HG02981 (cell line): ENCODE measurements at regions not wholly inside any gene's neighbourhood (a gene's known extent, or its start where the extent isn't known, plus 50 kb on each side); places are given as distances from the start of the nearest gene placed in this dataset.

ENCODE experiments used
- ATAC-seq: cut with Tn5 transposase; IDR thresholded peaks from one replicate; pipeline ENCODE4 v1.9.1; 2021; ENCODE audit warnings: mild to moderate bottlenecking, moderate library complexity; ENCODE audit not compliant: unreplicated experiment

DNA sequence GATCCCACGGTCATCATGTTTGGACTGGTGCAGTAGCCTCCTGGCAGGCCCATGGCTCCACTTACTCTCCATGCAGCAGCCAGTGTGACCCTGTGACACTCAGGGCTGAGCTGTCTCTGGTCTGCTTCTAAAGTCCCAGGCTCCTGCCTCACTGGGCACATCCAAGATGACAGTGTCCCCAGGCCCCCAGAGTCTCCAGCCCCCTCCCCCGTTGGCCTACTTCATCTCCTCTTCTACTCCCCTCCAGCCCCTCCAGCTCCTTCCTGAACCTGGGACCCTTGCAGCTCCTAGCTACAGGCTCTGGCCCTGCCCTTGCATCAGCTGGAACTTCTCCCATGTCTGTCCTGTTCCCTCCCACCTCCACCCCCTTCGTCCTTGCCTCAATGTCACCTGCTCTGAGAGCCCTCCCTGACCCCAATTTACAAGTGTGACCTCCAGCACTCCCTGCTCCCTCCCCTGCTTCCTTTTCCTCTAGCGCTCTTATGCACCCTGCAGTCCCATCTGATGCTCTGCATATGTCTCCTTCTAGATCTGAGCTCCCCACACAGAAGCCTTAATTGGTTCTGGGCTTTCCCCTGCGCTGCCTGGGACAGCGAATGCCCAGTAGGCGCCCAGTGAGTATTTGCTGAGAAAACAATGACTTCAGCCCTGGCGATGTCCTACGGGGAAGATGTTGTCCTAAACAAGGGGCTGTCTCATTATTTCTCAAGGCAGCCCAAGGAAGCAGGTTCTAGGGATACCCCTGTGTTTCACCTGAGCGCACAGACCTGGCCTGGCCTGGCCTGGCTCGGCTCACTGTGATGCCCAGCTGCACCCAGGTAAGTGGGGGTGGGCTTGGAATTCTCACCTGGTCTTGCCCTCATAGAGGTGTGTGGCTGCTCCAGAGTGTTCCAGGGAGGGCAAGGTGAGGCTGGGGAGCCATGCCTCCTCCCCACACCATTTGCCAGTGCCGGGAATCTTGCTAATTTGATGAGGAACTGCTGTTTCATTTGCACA, 600.6 kb downstream of the PTPRU start:
- no peak for ATAC-seq

DNA sequence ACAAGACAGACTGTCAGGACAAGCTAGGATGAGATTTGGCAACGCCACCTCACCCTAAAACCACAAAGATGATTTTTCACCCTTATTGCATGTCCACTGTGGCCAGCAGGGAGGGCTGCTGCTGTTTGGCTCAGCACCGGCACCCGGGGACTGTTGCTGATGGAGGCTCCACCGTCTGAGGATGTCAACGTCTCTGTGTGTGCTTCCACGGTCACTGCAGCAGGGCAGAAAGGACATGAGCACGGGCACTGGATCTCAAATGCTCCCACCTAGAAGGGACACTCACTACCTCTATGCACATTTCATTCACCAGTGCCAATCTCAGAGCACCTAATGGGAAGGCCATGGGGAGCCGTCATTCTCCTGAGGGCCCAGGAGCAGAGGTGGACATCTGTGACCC, 599.6 kb downstream of the PTPRU start:
- ATAC-seq: no peak

DNA sequence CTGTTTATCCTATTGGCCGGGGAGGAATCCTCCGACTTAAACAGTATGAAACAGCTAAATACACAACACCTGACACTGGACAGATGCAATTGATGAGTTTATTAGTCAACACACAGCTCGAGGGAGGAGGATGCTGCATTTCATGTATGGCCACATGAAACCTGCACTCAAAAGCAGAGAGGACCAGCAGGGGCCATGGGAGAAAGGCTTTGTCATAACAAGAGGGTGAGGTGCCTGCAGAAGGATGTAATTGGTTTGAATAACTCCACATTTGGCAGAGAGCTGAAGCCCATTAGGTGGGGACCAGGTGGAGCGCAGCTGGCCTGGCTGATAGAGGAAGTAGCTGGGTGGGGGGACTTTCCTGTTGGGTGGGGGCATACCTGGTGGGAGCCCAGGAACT, 599.1 kb downstream of the PTPRU start:
- no peak for ATAC-seq

DNA sequence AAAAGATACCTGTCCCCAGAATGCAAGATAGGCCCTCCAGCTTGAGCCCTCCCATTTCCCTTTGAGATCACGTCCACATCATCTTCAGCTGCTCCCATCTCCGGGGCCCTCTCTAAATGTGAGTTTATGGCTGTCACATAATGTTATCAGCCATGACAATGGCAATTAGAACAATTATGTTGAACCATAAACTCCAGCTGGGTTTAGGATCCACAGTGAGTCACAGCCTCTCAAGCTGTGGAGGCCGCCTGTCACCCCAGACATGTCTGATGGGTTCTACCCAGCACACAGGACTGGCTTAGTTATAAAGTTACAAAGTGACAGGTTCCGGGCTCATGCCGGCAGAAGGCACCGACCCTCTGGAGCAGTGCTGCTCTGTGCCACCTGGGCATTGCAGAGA, 597.3 kb downstream of the PTPRU start:
- ATAC-seq: no peak

DNA sequence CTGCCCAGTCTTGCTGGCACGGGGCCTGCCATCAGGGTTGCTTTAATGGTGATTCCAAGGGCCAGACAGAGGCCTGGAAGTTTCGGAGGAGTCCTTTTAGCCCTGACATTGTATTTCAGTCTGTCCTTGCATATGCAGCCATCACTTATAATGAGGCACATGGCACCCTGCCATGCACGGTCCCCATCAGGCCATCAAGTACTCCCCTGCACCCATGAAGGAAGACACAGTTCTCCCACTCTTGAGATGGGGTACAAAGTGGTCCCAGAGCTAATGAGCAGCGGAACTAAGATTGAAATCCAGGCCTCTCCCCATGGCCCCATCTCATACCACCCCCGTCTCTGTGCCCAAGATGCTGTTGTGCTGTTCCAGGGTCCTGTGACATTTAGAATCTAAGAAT, 596.6 kb downstream of the PTPRU start:
- ATAC-seq: no peak

DNA sequence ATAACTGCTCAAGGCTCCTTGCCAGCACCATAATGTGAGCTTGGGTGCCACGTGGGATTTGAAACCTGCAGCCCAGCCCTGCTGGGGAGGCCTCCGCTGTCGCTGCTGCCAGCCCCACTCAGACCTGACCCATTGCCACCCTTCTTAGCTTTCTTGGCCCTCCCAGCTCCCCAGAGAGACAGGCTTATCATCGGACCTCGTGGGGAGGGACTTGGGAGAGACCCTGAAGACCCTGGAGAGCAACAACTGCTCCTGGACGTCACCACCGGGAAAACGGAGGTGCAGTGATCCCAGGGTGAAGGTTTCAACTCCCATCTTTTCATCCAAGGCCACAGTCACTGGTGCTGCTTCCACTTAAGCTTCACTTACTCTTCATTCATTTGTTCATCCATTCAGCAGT, 596.1 kb downstream of the PTPRU start:
- no peak for ATAC-seq

DNA sequence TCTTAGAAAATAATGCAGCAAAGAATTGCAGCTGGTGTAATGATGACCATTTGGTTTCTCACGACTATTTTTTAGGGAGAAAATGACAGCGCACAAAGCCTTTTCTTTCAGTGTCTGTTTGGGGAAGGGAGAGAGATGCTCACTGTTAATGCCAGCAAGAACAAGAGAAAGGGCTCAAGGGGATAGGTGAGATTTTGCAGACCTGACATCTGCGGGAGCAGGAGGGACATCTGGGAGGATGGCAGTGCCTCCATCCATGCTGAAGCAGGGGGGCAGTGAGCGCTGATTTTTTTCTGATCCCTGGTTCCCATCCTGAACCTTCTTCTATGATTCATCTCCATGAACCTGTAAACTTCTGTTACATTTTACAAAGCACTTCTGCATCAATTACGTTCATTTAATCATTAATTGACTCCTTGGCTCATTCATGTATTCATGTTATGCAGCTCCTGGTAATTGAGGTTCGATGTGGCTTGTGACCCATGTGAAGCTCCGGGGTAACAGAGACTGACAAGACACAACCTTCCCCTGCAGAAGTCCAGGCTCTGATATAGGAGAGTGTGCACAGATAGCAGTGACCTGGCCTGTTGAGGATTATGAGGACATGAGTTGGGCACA, 595.3 kb downstream of the PTPRU start:
- ATAC-seq: no peak

DNA sequence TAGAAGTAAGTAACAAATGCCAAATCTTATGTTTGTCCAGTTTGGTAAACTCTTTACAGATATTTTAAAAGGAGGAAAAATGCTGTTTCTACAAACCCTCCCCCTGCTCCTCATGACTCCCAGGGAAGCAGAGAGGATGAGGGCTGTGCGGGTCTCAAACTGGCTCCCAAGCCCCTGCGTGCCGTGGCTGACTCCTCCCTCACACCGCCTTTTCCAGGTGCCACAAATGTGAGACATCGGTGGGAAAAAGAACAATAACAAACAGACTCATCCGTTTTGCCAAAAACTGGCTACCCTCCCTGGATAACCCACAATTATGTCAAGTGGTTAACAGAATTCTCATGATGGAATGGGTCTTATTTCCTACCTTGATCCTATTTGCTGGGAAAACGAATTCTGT, 594.6 kb downstream of the PTPRU start:
- no peak for ATAC-seq

DNA sequence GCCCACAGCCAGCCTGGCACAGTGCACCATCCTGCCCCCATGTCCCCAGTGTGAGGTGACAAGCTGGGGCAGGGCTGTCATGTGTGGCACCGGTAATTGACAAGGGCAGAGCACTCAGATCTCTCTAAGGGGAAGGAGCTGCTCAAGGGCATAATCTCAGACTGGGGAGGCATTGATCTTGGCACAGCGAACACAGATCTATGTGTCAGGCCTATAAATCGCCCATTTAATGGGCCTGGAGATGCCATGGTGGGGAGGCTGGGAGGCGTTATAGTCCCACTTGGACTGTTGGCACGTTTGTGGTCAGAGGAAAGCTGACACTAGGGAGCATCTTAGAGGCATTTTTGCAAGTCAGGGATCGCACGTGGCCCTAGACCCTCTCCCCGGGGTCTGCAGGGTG, 594.1 kb downstream of the PTPRU start:
- no peak for ATAC-seq

DNA sequence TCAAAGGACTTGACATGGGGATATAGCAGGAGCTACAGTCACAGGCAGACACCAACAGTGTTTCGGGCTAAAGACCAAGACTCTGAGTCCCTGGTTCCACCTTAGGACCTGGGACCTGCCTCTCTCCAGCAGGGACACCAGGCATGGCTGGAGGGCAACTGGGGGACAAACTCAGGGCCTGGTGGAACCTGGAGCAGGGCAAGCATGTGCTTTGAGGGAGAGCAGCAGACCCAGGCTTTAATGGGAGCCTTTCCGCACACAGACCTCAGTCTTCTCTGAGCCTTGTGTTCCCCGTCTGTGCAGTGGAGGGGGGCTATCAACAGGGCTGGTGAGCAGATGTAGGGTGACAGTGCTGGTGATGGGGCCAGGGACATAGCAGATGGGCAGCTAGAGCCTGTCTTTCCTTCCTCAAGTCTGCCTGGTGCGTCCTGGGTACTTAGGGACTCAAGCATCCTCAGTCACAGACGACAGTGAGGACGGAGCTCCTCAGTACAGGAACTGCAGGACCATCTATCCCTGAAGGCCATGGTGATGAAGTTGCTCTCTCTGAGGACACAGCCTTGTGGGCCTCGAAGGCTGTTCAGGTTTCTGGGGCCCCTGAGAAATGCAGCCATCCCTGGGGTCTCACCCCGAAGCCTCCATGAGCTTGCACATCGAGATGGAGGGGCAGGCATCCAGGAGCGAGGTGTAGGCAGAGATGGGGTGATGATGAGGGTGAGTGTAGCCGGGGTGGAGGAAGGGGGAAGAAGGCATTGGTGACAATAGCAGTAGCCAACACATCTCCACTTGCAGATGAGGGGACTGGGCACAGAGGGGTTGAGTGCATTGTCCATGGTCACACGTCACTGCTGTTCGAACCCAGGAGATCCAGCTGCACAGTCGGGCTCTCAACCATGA, 593.4 kb downstream of the PTPRU start:
- ATAC-seq: no peak

DNA sequence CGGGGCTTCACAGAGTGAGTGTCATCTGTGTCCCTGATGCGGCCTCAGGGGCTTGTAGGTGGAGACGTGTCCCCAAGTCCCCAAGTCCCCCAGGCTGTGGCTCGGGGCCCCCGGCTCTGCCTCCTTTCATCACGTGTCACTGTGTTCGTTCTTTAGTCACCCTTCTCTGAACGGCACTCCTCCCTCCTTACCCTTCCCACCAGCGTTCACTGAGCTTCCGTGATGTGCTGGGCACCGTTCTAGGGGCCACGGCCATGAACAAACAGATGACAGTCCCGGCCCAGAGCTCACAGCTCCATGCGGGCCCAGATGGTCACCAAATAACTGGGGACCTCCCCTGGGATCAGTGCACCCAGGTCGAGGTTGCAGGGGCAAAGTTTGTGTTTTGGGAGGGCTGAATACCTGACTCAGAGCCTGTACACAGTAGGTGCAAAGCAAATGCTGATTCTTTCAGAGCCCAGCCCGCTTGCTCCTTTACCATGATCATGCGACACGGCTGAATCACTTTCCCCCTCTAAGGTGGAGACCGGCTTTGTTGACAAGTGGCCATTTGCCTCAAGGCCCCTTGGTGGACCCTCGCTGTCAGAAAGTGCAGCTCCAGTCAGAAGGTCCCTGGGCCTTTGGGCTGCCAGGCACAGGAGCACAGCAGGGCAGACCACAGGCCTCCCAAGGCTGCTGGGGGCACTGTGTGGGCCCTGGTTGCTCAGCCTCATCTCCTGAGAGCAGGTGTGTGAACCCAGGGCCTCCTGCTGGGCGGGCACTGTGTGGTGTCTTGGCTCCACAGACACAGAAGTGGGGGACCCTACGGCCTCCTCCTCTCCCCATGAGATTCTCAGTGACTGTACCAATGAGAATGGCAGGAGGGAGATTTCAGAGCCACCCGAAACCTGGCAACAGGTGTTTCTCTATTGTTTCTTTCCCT, 592.5 kb downstream of the PTPRU start:
- no peak for ATAC-seq

DNA sequence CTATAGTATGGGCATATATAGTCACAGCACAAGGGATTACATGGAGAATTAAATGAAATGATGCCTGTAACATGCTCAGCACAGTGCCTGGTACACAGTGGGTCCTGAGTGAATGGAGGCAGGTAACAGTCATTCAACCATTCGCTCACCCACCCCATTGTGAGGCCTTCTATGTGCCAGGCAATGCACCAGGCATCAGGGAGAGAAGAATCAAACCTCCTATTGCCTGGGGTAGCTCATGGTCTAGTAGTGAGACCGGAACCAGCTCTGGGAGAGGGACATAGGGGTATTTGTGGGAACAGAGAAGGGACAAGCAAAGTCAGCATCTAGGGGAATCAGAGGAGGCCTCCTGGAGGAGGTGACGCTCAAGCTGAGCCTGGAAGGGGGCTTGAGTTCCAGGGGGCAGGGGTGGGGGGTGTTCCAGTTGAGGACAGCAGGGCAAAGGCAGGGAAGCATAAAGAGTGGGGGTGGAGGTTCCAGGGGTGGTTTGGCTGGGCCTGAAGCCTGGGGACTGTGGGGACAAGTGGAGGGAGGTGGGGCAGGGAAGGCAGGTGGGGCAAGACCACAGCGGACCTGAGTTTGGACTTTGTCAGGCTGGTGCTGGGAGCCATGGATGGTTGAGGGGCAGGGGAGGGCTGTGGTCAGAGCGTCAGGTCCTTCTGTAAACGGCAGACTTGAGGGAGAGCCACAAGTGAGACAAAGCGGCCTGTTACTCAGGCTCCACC, 591.6 kb downstream of the PTPRU start:
- ATAC-seq: no peak

DNA sequence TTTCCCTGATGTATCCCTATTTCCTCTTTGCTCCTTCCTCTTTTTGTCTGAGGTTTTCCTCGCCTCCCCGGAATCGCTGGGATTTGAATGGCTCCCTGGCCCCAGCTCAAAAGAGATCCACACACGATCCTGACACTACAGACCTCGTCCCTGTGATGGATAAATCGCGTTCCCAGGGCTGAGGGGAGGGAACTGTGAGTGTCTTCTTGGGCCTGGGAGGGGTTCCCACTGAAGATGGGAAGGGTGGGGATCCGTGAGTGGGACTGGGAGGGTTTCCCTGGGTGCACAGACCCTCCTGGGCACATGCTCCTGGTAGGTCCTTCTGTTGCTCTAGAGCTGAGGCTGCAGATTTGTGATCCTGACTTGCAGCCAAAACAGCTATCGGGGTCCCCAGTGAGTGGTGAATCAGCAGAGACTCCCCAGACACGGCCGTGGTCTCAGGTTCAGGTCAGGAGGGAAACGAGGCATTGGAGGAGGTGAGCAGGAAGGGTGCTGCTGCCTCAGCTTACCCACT, 591.0 kb downstream of the PTPRU start:
- no peak for ATAC-seq

DNA sequence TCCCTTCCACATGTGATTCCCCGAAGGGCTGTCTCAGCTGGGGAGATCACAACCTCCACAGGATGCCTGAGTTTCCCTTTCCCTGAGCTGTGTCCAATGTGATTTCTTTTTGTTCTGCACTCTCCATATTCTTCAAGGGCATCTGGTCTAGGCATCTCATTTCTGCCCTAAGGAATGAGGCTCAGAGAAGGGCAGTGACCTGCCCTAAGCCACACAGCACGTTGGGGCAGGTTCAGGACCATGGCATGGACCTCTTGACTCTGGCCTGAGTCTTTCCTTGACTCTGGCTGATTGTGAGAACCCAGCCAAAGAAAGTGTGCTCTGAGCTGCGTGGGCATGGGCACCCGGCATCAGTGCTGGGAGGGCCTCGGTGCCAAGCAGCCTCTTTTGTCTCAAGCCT, 590.3 kb downstream of the PTPRU start:
- ATAC-seq: no peak

DNA sequence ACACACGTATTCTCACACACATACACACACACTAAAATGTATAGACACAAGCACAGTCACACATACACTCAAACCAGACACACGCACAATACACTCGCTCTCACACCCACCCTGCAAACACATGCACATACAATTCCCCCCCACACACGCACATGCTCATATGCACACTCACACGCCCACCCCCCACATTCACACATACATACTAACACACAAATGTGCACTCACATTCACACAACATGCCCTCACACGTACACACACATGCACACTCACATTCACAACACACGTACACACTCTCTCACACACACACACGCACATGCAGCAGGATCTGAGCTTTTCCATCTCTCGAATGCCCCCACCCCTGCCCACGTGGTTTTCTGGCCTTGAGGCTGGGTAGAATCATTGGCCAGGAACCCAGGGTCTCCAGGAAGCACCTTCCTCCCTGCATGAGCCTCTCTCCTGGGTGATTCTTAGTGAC, 589.7 kb downstream of the PTPRU start:
- ATAC-seq: no peak

DNA sequence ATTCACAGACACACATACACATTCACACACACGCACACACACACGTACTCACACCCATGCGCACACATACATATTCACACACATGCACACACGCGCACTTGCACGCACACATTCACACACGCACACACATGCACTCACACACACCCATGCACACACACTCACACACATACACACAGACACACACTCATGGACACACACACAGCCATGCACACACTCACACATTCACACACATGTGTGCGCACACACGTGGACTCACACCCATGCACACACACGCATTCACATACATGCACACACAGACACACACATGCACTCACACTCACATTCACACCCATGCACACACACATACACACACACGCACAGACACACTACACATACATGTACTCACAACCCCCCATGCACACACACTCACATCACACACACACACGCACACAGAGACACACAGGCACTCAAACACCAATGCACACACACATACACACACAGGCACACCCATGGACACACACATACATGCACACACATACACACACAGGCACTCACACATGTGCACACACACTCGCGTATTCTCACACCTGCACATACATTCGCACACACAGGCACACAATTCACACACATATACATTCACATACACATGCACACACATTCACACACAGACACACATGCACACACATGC, 589.1 kb downstream of the PTPRU start:
- ATAC-seq: no peak

DNA sequence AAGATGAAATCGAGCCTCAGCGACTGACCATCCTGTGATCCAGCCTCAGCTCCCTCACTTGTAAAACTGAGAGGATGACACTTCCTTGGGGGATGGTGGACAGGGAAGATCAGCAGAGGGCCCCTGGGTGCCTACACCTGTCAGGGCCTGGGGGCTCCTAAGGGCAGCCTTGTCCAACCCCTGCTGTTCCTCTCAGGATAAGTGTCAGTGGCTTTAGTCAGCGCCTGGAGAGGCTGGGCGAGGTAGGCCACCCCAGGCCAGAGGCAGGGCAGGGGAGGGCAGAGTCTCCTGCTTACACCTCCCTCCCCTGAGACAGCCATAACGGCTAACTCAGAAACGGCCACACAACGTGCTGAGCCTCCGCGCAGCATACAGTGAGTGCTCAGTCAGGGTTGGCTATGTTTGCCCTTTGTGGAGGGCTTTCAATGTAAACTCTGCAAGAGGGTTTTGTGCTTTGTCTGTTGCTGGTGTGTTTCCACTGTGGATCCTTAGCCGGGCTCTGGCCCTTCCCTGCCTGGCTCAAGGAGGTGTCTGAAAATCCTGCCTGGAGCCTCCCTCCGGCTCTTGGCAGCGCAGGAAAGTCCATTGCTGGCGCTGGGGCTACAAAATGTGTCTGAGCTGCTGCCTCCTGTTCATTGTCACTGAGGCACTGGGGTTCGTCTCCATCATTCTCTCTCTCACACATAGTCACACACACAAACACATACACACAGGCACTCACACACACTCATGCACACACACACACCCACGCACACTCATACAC, 588.4 kb downstream of the PTPRU start:
- ATAC-seq: no peak

DNA sequence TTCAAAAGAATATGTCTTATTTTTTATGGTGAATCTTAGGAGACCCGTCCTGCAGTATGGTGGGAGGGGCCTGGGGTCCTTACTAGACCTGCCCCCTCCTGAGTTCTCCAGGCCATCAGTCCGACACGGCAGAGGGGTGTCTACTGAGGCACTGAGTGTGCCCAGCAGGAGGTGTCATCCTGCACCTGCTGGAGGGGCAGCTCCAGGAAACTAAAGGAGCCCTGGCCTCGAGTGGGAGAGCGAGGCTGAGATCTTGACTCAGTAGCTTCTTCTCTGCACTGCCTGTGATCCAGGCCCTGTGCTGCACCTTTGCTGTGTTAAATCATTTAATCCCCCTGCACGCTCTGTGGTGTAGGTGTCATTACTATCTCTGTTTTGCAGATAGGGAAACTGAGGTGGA, 587.7 kb downstream of the PTPRU start:
- ATAC-seq: no peak
